Hepatocyte (in vitro differentiated cells): ENCODE measurements at regions not wholly inside any gene's neighbourhood (a gene's known extent, or its start where the extent isn't known, plus 50 kb on each side); places are given as distances from the start of the nearest gene placed in this dataset.

Experiments
- EZH2 ChIP-seq: fragments of 200-600 bp; sonication (generic); IDR thresholded peaks from 2 replicates; pipeline ENCODE4 v1.6.1; 2016; ENCODE audit warnings: antibody characterized with exemption, mild to moderate bottlenecking, borderline replicate concordance
- EZH2phosphoT487 ChIP-seq: fragments of 200-600 bp; sonication (generic); IDR thresholded peaks from one replicate; pipeline ENCODE4 v1.6.1; 2018; ENCODE audit warnings: antibody characterized with exemption, mild to moderate bottlenecking, low read depth, moderate library complexity; ENCODE audit not compliant: unreplicated experiment, severe bottlenecking
- TF ChIP-seq, protein P1 (sequence below): fragments of 200-600 bp; sonication (generic); IDR thresholded peaks from 2 replicates; pipeline ENCODE4 v1.5.1; 2016; ENCODE audit warnings: antibody characterized with exemption, mild to moderate bottlenecking; ENCODE audit not compliant: poor library complexity

DNA sequence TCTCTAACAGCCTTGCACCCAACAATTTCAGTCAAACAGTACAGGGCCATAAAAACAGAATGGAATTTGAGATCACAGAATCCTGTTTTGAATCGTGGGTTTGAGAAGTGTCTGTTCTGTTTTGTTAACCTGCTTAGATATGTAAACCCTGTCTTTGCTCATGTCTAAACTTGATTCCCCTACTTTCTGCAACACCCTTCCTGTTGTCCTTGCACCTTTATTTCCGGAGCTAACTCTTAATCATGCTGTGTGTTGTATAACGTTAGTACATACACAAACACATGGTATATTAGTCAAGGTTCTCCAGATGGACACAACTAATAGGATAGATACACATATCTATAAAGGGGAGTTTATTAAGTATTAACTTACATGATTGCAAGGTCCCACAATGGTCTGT is 2229.2 kb upstream of the C9orf72 start:
- TF ChIP-seq, protein P1, sequence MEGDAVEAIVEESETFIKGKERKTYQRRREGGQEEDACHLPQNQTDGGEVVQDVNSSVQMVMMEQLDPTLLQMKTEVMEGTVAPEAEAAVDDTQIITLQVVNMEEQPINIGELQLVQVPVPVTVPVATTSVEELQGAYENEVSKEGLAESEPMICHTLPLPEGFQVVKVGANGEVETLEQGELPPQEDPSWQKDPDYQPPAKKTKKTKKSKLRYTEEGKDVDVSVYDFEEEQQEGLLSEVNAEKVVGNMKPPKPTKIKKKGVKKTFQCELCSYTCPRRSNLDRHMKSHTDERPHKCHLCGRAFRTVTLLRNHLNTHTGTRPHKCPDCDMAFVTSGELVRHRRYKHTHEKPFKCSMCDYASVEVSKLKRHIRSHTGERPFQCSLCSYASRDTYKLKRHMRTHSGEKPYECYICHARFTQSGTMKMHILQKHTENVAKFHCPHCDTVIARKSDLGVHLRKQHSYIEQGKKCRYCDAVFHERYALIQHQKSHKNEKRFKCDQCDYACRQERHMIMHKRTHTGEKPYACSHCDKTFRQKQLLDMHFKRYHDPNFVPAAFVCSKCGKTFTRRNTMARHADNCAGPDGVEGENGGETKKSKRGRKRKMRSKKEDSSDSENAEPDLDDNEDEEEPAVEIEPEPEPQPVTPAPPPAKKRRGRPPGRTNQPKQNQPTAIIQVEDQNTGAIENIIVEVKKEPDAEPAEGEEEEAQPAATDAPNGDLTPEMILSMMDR: no peak
- TF ChIP-seq EZH2phosphoT487 (no peak), EZH2 (no peak)
